ENCODE measurements at regions not wholly inside any gene's neighbourhood (a gene's known extent, or its start where the extent isn't known, plus 50 kb on each side); places are given as distances from the start of the nearest gene placed in this dataset.

DNA sequence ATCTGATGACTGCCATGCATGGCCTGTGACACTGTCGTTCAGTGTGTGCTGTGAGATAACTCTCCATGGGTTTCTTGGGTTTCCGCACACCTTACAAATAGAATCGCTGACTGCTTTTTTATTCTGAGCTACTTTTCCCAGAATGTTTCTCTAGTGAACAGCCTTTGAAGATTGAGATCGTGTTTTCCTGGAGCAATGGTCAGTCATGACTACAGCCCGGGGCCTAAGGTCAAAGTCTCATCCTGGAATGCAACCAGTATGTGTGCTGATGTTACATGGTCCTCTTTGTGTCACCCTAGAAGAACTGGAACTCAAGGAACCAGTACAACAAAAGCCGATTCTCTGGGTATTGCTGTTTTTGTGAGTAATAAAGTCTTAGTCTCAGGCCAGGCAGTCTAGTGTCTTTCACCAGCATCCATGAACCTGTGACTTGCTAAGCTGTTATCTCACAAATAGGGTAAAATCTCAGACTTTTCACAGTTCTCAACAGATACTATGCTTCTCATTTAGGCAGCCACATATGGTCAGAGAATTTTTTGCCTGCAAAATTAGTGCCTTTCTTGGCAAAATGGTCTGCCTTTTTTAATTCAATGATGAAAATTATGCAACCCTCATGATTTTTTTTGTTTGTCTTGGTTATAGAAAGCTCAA lies 124.9 kb upstream of the PIEZO2 start:
- H3K9me3 ChIP-seq (ENCODE audit: control insufficient read depth, insufficient read depth, low read depth, low read length): no peaks in the 10 kb centered on the region
- H3K4me1 ChIP-seq (ENCODE audit: control insufficient read depth, extremely low read depth, insufficient read depth, low read length): no peaks in the 10 kb centered on the region
- H2AFZ ChIP-seq (ENCODE audit: low read length): no peak overlapping the region
- no peaks in the 10 kb centered on the region for H4K20me1 ChIP-seq (ENCODE audit: control insufficient read depth, extremely low read depth, insufficient read depth, low read length)
- no peak overlapping the region for H3K4me3 ChIP-seq (replicated peaks in 1 of 4; ENCODE audit: control extremely low read depth in 1 of 4, insufficient read depth in 1 of 4, low read depth in 3 of 4, low read length in 4 of 4)
- no peak overlapping the region for H3K4me2 ChIP-seq (ENCODE audit: extremely low read depth, insufficient read depth, low read length)
- no peaks in the 10 kb centered on the region for H3K79me2 ChIP-seq (ENCODE audit: control insufficient read depth, insufficient read depth, low read length)
- no peak for DNase-seq (ENCODE audit: low read depth in 2 of 2)
- H3K36me3 ChIP-seq (ENCODE audit: control insufficient read depth, insufficient read depth, low read length): no peaks in the 10 kb centered on the region
- H3K27me3 ChIP-seq (ENCODE audit: control insufficient read depth, insufficient read depth, low read length): no peaks in the 10 kb centered on the region
- no peak overlapping the region for H3K9ac ChIP-seq (ENCODE audit: insufficient read depth, low read length)
- no peak overlapping the region for H3K27ac ChIP-seq (ENCODE audit: insufficient read depth, low read length)
- no peak for TF ChIP-seq EZH2 (IDR thresholded peaks at IDR 0.05; ENCODE audit: low read length, missing control alignments)
- TF ChIP-seq, protein P1, sequence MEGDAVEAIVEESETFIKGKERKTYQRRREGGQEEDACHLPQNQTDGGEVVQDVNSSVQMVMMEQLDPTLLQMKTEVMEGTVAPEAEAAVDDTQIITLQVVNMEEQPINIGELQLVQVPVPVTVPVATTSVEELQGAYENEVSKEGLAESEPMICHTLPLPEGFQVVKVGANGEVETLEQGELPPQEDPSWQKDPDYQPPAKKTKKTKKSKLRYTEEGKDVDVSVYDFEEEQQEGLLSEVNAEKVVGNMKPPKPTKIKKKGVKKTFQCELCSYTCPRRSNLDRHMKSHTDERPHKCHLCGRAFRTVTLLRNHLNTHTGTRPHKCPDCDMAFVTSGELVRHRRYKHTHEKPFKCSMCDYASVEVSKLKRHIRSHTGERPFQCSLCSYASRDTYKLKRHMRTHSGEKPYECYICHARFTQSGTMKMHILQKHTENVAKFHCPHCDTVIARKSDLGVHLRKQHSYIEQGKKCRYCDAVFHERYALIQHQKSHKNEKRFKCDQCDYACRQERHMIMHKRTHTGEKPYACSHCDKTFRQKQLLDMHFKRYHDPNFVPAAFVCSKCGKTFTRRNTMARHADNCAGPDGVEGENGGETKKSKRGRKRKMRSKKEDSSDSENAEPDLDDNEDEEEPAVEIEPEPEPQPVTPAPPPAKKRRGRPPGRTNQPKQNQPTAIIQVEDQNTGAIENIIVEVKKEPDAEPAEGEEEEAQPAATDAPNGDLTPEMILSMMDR (conservative IDR thresholded peaks at IDR 0.05 in 1 of 2, IDR thresholded peaks at IDR 0.05 in 1 of 2; ENCODE audit: low read depth in 1 of 2, low read length in 2 of 2): no peak

DNA sequence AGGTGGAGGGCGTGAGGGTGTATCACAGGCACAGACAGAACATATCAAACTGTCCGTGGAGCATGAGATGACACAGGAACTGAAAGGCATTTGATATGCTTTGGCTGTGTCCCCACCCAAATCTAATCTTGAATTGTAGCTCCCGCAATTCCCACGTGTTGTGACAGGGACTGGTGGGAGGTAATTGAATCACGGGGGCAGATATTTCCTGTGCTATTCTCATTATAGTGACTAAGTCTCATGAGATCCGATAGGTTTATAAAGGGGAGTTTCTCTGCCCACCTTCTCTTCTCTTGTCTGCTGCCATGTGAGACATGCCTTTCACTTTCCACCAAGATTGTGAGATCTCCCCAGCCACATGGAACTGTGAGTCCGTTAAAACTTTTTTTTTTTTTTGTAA lies 123.1 kb upstream of the PIEZO2 start:
- Histone ChIP-seq H4K20me1 (ENCODE audit: control insufficient read depth, extremely low read depth, insufficient read depth, low read length) (no peaks in the 10 kb centered on the region), H3K27ac (ENCODE audit: insufficient read depth, low read length) (no peak overlapping the region), H3K4me1 (ENCODE audit: control insufficient read depth, extremely low read depth, insufficient read depth, low read length) (no peaks in the 10 kb centered on the region), H3K27me3 (ENCODE audit: control insufficient read depth, insufficient read depth, low read length) (no peaks in the 10 kb centered on the region), H3K36me3 (ENCODE audit: control insufficient read depth, insufficient read depth, low read length) (no peaks in the 10 kb centered on the region), H2AFZ (ENCODE audit: low read length) (no peak overlapping the region), H3K4me2 (ENCODE audit: extremely low read depth, insufficient read depth, low read length) (no peak overlapping the region), H3K4me3 (replicated peaks in 1 of 4; ENCODE audit: control extremely low read depth in 1 of 4, insufficient read depth in 1 of 4, low read depth in 3 of 4, low read length in 4 of 4) (no peak overlapping the region), H3K79me2 (ENCODE audit: control insufficient read depth, insufficient read depth, low read length) (no peaks in the 10 kb centered on the region), H3K9ac (ENCODE audit: insufficient read depth, low read length) (no peak overlapping the region), H3K9me3 (ENCODE audit: control insufficient read depth, insufficient read depth, low read depth, low read length) (no peaks in the 10 kb centered on the region)
- DNase-seq (ENCODE audit: low read depth in 2 of 2): no peak
- TF ChIP-seq EZH2 (IDR thresholded peaks at IDR 0.05; ENCODE audit: low read length, missing control alignments): no peak
- TF ChIP-seq, protein P1 (conservative IDR thresholded peaks at IDR 0.05 in 1 of 2, IDR thresholded peaks at IDR 0.05 in 1 of 2; ENCODE audit: low read depth in 1 of 2, low read length in 2 of 2): no peak

DNA sequence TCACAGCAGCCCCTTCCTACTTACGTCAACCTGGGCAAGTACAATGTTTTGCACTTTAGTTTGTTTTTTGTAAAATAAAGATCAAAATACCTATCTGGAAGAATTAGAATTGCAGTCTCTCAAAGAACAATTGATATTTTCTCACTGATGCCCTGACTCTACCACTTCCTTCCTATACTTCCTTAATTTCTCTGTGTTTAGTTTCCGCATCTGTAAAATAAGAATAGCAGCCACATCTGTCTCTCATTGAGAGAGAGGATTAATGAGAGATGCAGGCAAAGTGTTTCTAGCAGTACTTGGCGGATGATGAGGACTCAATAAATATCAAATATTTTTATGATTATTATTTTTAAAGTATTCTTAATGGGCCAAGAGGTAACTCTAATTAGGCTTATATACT lies 122.6 kb upstream of the PIEZO2 start:
- Histone ChIP-seq H3K27ac (ENCODE audit: insufficient read depth, low read length) (no peak overlapping the region), H2AFZ (ENCODE audit: low read length) (no peak overlapping the region), H3K9me3 (ENCODE audit: control insufficient read depth, insufficient read depth, low read depth, low read length) (no peaks in the 10 kb centered on the region), H3K27me3 (ENCODE audit: control insufficient read depth, insufficient read depth, low read length) (no peaks in the 10 kb centered on the region), H3K4me1 (ENCODE audit: control insufficient read depth, extremely low read depth, insufficient read depth, low read length) (no peaks in the 10 kb centered on the region), H3K4me2 (ENCODE audit: extremely low read depth, insufficient read depth, low read length) (no peak overlapping the region), H4K20me1 (ENCODE audit: control insufficient read depth, extremely low read depth, insufficient read depth, low read length) (no peaks in the 10 kb centered on the region), H3K79me2 (ENCODE audit: control insufficient read depth, insufficient read depth, low read length) (no peaks in the 10 kb centered on the region), H3K36me3 (ENCODE audit: control insufficient read depth, insufficient read depth, low read length) (no peaks in the 10 kb centered on the region), H3K4me3 (replicated peaks in 1 of 4; ENCODE audit: control extremely low read depth in 1 of 4, insufficient read depth in 1 of 4, low read depth in 3 of 4, low read length in 4 of 4) (no peak overlapping the region), H3K9ac (ENCODE audit: insufficient read depth, low read length) (no peak overlapping the region)
- DNase-seq (ENCODE audit: low read depth in 2 of 2): no peak
- no peak for TF ChIP-seq EZH2 (IDR thresholded peaks at IDR 0.05; ENCODE audit: low read length, missing control alignments)
- TF ChIP-seq, protein P1 (conservative IDR thresholded peaks at IDR 0.05 in 1 of 2, IDR thresholded peaks at IDR 0.05 in 1 of 2; ENCODE audit: low read depth in 1 of 2, low read length in 2 of 2): no peak
